RWPE2 (cell line): ENCODE measurements at regions not wholly inside any gene's neighbourhood (a gene's known extent, or its start where the extent isn't known, plus 50 kb on each side); places are given as distances from the start of the nearest gene placed in this dataset.
A peak's percentile ranks its signal among the peaks of the same experiment; 100 is the strongest.

ENCODE experiments used
- ATAC-seq: fragments of 200-7000 bp; cut with Tn5 transposase; 3 replicates; pipeline ENCODE4 v1.9.1; 2021; ENCODE audit warnings: low read depth
- DNase-seq: peaks from one replicate; pipeline ENCODE4 v3.0.0-alpha.2; 2020; ENCODE audit warnings: low spot score
- H3K27ac ChIP-seq: fragments of 450-650 bp; 2 replicates; pipeline ENCODE4 v1.5.1; 2017; ENCODE audit warnings: mild to moderate bottlenecking; ENCODE audit not compliant: poor library complexity, severe bottlenecking
- H3K27me3 ChIP-seq: fragments of 250-450 bp; sonication (Bioruptor Pico); 2 replicates; pipeline ENCODE4 v1.5.1; 2021; ENCODE audit warnings: mild to moderate bottlenecking, moderate library complexity; ENCODE audit not compliant: insufficient read depth, poor library complexity, severe bottlenecking
- H3K36me3 ChIP-seq: fragments of 250-450 bp; sonication (Bioruptor Pico); 2 replicates; pipeline ENCODE4 v1.5.1; 2020; ENCODE audit warnings: low read depth, mild to moderate bottlenecking, moderate library complexity
- H3K4me1 ChIP-seq: fragments of 250-450 bp; sonication (Bioruptor Pico); 2 replicates; pipeline ENCODE4 v1.5.1; 2021; ENCODE audit warnings: mild to moderate bottlenecking, moderate library complexity; ENCODE audit not compliant: insufficient read depth, poor library complexity, severe bottlenecking
- H3K4me3 ChIP-seq: fragments of 250-450 bp; sonication (Bioruptor Pico); 2 replicates; pipeline ENCODE4 v1.5.1; 2021; ENCODE audit warnings: mild to moderate bottlenecking, moderate library complexity; ENCODE audit not compliant: severe bottlenecking
- H3K9me3 ChIP-seq: fragments of 250-450 bp; sonication (Bioruptor Pico); 2 replicates; pipeline ENCODE4 v1.5.1; 2021; ENCODE audit warnings: mild to moderate bottlenecking, moderate library complexity; ENCODE audit not compliant: severe bottlenecking
- CTCF ChIP-seq: fragments of 450-650 bp; IDR thresholded peaks from one replicate; pipeline ENCODE4 v1.5.1; 2017; ENCODE audit warnings: mild to moderate bottlenecking, moderate library complexity; ENCODE audit not compliant: poor library complexity, severe bottlenecking

DNA sequence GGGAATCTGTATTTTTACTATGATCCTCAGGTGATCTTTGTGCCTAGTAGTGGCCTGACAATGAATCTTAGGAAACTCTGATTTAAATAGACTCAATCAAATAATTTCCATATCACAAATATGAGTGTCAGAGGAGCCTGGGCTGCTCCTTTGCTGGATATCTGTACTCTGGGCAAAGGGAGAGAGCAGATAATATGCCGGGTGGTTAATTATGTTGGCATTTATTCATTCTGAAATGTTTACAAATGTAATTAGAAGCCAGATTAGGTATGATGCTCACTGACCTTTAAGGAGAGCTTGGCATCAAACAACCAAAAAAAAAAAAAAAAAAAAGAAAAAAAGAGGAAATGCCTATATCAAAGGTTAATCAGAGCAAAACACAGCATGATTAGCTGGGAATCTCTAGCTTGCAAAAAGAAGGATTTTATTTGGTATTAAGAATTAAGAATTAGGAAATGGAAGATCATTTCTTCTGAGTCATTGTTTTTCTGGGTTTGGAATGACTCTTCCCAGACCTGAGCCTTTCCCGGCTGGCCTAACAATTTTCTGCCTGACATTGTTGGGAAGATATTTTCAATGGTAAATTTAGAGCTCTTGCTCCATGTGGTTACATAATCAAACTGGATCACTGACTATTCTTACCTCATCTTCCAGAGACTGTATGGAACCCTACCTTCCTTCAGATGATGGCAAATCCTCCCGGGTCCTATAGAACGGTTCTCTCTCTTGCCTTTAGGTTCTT lies 365.3 kb downstream of the REEP3 start:
- DNase-seq (no peak), ATAC-seq (no peak)
- H3K27me3 ChIP-seq = no peaks in the 10 kb centered on the region
- H3K4me3 ChIP-seq = no peak overlapping the region
- no peaks in the 10 kb centered on the region for H3K4me1 ChIP-seq
- no peak overlapping the region for H3K27ac ChIP-seq
- no peaks in the 10 kb centered on the region for H3K9me3 ChIP-seq
- no peaks in the 10 kb centered on the region for H3K36me3 ChIP-seq
- no peak for TF ChIP-seq CTCF

GRCh38 chr10:63887023-63887589 lies 365.9 kb downstream of the REEP3 start:
- Histone ChIP-seq H3K27me3 (no peaks in the 10 kb centered on the region), H3K4me3 (no peak overlapping the region), H3K9me3 (no peaks in the 10 kb centered on the region), H3K36me3 (no peaks in the 10 kb centered on the region), H3K4me1 (no peaks in the 10 kb centered on the region), H3K27ac (no peak overlapping the region)
- ATAC-seq (0 out of 3 replicates have a peak, but pooled peaks have one; percentile 31), DNase-seq (no peak)
- peak; percentile 10 for TF ChIP-seq CTCF

DNA sequence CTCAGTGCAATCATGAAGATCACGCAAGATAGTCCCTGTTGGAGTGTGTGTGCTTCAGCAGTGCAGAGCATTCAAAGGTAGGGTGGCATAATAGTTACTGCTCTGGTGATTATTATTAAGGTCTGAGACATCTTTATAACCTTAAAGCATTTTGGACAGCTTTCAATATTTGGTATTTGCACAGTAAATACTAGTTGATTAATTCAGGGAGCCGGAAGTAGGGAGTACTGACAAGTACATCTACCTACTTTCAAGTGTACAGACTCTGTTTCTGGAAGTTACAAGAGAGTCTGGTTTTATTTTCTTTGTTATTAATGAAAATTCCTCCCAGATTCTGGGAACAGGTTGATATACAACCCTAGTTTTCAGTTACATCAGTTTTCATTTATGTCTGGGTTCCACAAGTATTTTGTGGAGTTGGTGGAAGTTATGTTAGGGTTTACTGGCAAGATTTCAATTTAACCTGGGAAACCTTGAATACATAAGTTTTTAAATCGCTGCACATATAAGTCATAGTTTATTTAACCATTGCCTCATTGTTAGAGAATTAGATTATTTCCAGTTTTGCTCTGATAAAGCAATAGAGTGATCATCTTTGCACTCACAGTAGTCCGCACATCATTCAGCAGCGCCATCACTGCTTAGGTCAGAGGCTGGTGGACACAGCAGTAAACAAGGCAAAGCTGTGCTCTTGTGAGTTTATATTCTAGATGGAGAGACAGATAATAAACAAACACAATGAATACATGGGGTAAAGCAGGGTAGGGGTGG lies 366.6 kb downstream of the REEP3 start:
- H3K4me3 ChIP-seq = no peak overlapping the region
- TF ChIP-seq CTCF = no peak
- H3K4me1 ChIP-seq = no peaks in the 10 kb centered on the region
- H3K27ac ChIP-seq = no peak overlapping the region
- H3K36me3 ChIP-seq = no peaks in the 10 kb centered on the region
- ATAC-seq (no peak), DNase-seq (no peak)
- H3K27me3 ChIP-seq = no peaks in the 10 kb centered on the region
- H3K9me3 ChIP-seq = no peaks in the 10 kb centered on the region

DNA sequence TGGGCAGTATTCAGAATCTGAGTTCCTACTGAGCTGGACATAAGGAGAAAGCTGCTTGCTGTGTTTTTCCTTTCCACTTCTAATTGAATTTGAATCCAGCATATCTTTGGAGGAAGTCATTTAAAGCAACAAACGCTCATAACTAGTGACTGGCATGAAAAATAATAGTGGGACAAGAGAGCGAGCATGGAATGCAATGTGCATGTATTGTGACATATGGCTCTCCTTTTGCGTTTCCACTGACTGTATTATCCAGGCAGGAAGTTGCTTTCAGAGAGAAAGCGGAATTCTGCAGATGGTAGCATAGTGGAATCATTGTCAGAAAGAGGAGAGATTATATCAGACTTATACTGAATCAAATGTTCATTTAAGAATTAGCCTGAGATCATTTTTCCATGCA lies 368.6 kb downstream of the REEP3 start:
- Histone ChIP-seq H3K36me3 (no peaks in the 10 kb centered on the region), H3K27ac (no peak overlapping the region), H3K4me3 (no peak overlapping the region), H3K27me3 (peaks cover 3% of the 10 kb centered on the region), H3K9me3 (no peaks in the 10 kb centered on the region), H3K4me1 (no peaks in the 10 kb centered on the region)
- DNase-seq (no peak), ATAC-seq (no peak)
- no peak for TF ChIP-seq CTCF
